SJSA1 (cell line): ENCODE measurements at regions not wholly inside any gene's neighbourhood (a gene's known extent, or its start where the extent isn't known, plus 50 kb on each side); places are given as distances from the start of the nearest gene placed in this dataset.

Experiments
- DNase-seq, 2 experiments: peaks; one replicate each; pipeline ENCODE4 v3.0.0-alpha.2; 2015 to 2020; ENCODE audit warnings: low spot score in 2 of 2, low read depth in 1 of 2
- H3K27ac ChIP-seq: fragments of 250-450 bp; sonication (Bioruptor Pico); 2 replicates; pipeline ENCODE4 v1.5.1; 2020; ENCODE audit warnings: mild to moderate bottlenecking, moderate library complexity
- H3K27me3 ChIP-seq: fragments of 250-450 bp; sonication (Bioruptor Pico); replicated peaks from 2 replicates; pipeline ENCODE4 v1.5.1; 2020; ENCODE audit warnings: mild to moderate bottlenecking, moderate library complexity
- H3K36me3 ChIP-seq: fragments of 250-450 bp; sonication (Bioruptor Pico); 2 replicates; pipeline ENCODE4 v1.5.1; 2020; ENCODE audit warnings: mild to moderate bottlenecking
- H3K4me1 ChIP-seq: fragments of 250-450 bp; sonication (Bioruptor Pico); replicated peaks from 2 replicates; pipeline ENCODE4 v1.6.1; 2021; ENCODE audit warnings: mild to moderate bottlenecking
- H3K4me3 ChIP-seq: fragments of 250-450 bp; sonication (Bioruptor Pico); 2 replicates; pipeline ENCODE4 v1.5.1; 2020; ENCODE audit warnings: mild to moderate bottlenecking
- H3K9me3 ChIP-seq: fragments of 250-450 bp; sonication (Bioruptor Pico); replicated peaks from 2 replicates; pipeline ENCODE4 v1.5.1; 2020; ENCODE audit warnings: mild to moderate bottlenecking

DNA sequence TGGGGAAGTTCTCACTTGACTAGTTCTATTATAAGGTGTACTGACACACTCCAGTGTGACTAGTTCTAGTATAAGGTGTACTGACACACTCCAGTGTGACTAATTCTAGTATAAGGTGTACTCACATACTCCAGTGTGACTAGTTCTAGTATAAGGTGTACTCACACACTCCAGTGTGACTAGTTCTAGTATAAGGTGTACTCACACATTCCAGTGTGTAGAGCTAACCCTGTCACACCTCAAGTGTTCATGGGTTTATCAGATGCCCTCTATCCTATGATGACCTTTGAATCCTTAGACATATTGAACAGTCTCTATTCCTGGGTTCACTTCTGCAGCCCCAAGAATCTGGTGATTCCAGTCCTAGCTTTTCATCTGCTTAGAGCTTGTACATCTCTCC lies 54.6 kb upstream of the MYO16 start:
- Histone ChIP-seq H3K36me3 (no peaks in the 10 kb centered on the region), H3K4me3 (no peak overlapping the region), H3K27me3 (peaks cover 6% of the 10 kb centered on the region; the same call in 1 of the 2 replicates), H3K4me1 (no peaks in the 10 kb centered on the region), H3K9me3 (no peaks in the 10 kb centered on the region), H3K27ac (no peak overlapping the region)
- DNase-seq = no peak

GRCh38 chr13:108575430-108575829 lies 54.0 kb upstream of the MYO16 start:
- H3K4me1 ChIP-seq = no peaks in the 10 kb centered on the region
- peaks cover 6% of the 10 kb centered on the region; the same call in 1 of the 2 replicates for H3K27me3 ChIP-seq
- no peaks in the 10 kb centered on the region for H3K36me3 ChIP-seq
- no peak for DNase-seq
- H3K27ac ChIP-seq = no peak overlapping the region
- H3K4me3 ChIP-seq = no peak overlapping the region
- no peaks in the 10 kb centered on the region for H3K9me3 ChIP-seq
